ENCODE measurements at regions not wholly inside any gene's neighbourhood (a gene's known extent, or its start where the extent isn't known, plus 50 kb on each side); places are given as distances from the start of the nearest gene placed in this dataset.
"Not testable (repeated sequence)": the region's sequence is repeated elsewhere in the genome, so short reads cannot be mapped to it uniquely, and the experiment has no call there.

DNA sequence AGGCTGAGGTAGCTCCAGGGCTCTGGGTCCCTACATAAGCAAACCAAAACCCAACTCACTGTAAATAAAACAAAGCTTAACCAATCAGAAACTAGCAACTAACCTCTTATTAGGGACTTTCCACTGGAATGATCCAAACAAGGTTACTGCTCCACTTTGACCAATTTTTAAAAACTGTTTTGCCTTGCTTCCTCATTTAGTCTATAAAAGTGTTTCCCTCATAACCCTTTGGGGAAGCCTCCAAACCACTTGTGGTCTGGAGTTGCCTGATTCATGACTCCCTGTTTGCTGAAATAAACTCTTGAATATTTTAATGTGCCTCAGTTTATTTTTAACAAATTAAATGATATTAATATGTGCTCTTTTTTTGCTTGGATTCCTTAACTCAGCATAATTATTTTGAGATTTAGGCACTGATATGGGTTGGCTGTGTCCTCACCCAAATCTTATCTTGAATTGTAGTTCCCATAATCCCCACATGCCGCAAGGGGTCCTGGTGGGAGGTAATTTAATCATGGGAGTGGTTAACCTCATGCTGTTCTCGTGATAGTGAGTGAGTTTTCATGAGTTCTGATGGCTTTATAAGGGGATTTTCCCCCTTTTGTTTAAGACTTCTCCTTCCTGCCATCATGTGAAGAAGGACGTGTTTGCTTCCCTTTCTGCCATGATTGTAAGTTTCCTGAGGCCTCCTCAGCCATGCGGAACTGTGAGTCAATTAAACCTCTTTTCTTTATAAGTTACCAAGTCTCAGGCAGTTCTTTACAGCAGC, 90.6 kb downstream of the CD200R1L start:
- Histone ChIP-seq H3K9me3 (ENCODE audit: insufficient read depth, low read length) (peaks cover 15% of the 10 kb centered on the region; the same call in 1 of the 2 replicates), H3K79me2 (ENCODE audit: insufficient read depth, low read length) (no peaks in the 10 kb centered on the region), H3K9ac (ENCODE audit: low read length) (no peak overlapping the region), H3K4me3 (ENCODE audit: insufficient read depth, low read length, poor library complexity, severe bottlenecking) (no peak overlapping the region), H4K20me1 (ENCODE audit: low read depth, low read length) (no peaks in the 10 kb centered on the region), H3F3A (ENCODE audit: insufficient read depth) (no peaks in the 10 kb centered on the region), H3K9me2 (replicated peaks; ENCODE audit: insufficient read depth, low read length) (no peaks in the 10 kb centered on the region), H2AFZ (ENCODE audit: low read depth, low read length, severe bottlenecking) (no peak overlapping the region), H3K36me3 (ENCODE audit: low read length) (peaks cover 5% of the 10 kb centered on the region; the same call in 1 of the 2 replicates), H3K27me3 (ENCODE audit: low read length) (no peaks in the 10 kb centered on the region), H3K4me2 (ENCODE audit: low read depth, low read length, poor library complexity, severe bottlenecking) (no peak overlapping the region), H3K27ac (ENCODE audit: low read depth, low read length) (no peak overlapping the region)
- no peak for TF ChIP-seq EZH2phosphoT487 (conservative IDR thresholded peaks at IDR 0.05; ENCODE audit: low read length)
- TF ChIP-seq, protein P1, sequence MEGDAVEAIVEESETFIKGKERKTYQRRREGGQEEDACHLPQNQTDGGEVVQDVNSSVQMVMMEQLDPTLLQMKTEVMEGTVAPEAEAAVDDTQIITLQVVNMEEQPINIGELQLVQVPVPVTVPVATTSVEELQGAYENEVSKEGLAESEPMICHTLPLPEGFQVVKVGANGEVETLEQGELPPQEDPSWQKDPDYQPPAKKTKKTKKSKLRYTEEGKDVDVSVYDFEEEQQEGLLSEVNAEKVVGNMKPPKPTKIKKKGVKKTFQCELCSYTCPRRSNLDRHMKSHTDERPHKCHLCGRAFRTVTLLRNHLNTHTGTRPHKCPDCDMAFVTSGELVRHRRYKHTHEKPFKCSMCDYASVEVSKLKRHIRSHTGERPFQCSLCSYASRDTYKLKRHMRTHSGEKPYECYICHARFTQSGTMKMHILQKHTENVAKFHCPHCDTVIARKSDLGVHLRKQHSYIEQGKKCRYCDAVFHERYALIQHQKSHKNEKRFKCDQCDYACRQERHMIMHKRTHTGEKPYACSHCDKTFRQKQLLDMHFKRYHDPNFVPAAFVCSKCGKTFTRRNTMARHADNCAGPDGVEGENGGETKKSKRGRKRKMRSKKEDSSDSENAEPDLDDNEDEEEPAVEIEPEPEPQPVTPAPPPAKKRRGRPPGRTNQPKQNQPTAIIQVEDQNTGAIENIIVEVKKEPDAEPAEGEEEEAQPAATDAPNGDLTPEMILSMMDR (IDR thresholded peaks at IDR 0.05; ENCODE audit: insufficient read depth, low read length, poor library complexity, severe bottlenecking) = no peak

DNA sequence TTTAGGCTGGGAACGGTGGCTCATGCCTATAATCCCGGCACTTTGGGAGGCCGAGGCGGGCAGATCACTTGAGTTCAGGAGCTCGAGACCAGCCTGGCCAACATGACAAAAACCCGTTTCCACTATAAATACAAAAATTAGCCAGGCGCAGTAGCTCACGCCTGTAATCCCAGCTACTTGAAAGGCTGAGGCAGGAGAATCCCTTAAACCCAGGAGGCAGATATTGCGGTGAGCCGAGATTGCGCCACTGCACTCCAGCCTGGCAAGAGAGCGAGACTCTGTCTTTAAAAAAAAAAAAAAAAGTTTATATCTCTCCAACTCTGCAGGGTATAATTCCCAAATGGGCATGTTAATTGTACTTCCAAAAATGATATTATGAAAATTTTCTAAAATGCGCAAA, 91.6 kb downstream of the CD200R1L start:
- H3K4me3 ChIP-seq (ENCODE audit: insufficient read depth, low read length, poor library complexity, severe bottlenecking); H3F3A ChIP-seq (ENCODE audit: insufficient read depth); H3K4me2 ChIP-seq (ENCODE audit: low read depth, low read length, poor library complexity, severe bottlenecking); H4K20me1 ChIP-seq (ENCODE audit: low read depth, low read length); H3K27ac ChIP-seq (ENCODE audit: low read depth, low read length); H3K79me2 ChIP-seq (ENCODE audit: insufficient read depth, low read length); H3K9me2 ChIP-seq (replicated peaks; ENCODE audit: insufficient read depth, low read length); H3K36me3 ChIP-seq (ENCODE audit: low read length); H2AFZ ChIP-seq (ENCODE audit: low read depth, low read length, severe bottlenecking); H3K9ac ChIP-seq (ENCODE audit: low read length); H3K27me3 ChIP-seq (ENCODE audit: low read length): not testable (repeated sequence)
- H3K9me3 ChIP-seq (ENCODE audit: insufficient read depth, low read length) = peaks cover 15% of the 10 kb centered on the region; the same call in 1 of the 2 replicates

DNA sequence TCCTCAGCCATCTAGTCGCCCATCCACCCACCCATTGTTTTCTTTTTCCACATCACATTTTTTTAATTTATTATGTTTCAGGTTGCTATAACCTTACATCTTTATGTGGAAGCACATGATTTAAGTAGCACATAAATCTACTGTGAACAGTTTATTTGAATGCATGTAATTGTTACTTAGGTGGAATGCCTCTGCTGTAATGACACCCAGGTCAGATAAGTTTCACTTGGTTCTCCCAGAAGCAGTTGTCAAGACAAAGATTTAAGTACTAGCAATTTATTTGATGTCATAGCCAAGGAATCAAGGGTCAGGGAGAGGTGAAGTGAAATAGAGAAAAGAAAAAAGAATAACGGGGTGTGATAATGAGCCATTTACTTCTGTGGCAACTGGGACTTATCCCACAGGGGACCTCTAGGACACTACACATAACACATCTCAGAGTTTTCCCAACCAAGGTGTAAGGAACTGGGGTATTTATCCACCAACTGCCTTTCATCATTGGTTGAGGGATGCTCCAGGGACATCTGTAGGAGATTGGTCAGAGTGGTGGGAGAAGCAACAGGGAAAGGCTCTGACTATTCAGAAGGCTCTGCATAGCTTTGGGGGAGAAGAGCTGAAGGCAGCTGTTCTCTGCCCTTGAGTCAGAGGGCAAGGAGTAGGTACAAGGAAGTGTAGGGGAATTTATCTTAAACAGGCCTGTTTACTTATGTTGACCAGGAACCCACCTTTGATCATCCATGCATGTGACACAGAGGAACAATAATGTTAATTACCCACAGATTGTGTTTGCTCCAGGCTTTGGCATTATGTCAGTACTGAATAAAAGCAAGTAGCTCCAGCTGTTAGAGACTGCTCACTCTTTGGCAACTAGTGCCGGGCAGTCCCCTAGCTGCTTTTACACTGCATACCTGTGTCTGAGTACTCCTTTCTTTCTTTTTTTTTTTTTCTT, 94.8 kb downstream of the CD200R1L start:
- Histone ChIP-seq H3K27me3 (ENCODE audit: low read length) (no peaks in the 10 kb centered on the region), H3F3A (ENCODE audit: insufficient read depth) (no peaks in the 10 kb centered on the region), H3K4me3 (ENCODE audit: insufficient read depth, low read length, poor library complexity, severe bottlenecking) (no peak overlapping the region), H3K9ac (ENCODE audit: low read length) (no peak overlapping the region), H3K9me2 (replicated peaks; ENCODE audit: insufficient read depth, low read length) (no peaks in the 10 kb centered on the region), H3K9me3 (ENCODE audit: insufficient read depth, low read length) (peaks cover 10% of the 10 kb centered on the region; the same call in 1 of the 2 replicates), H3K4me2 (ENCODE audit: low read depth, low read length, poor library complexity, severe bottlenecking) (no peak overlapping the region), H2AFZ (ENCODE audit: low read depth, low read length, severe bottlenecking) (no peak overlapping the region), H4K20me1 (ENCODE audit: low read depth, low read length) (no peaks in the 10 kb centered on the region), H3K27ac (ENCODE audit: low read depth, low read length) (no peak overlapping the region), H3K79me2 (ENCODE audit: insufficient read depth, low read length) (no peaks in the 10 kb centered on the region), H3K36me3 (ENCODE audit: low read length) (peaks cover 5% of the 10 kb centered on the region; the same call in 1 of the 2 replicates)
- TF ChIP-seq EZH2phosphoT487 (conservative IDR thresholded peaks at IDR 0.05; ENCODE audit: low read length) = no peak
- TF ChIP-seq, protein P1 (IDR thresholded peaks at IDR 0.05; ENCODE audit: insufficient read depth, low read length, poor library complexity, severe bottlenecking) = no peak

All from SU-DHL-6 (cell line).